ENCODE measurements at regions not wholly inside any gene's neighbourhood (a gene's known extent, or its start where the extent isn't known, plus 50 kb on each side); places are given as distances from the start of the nearest gene placed in this dataset.

- Histone ChIP-seq H3K4me1 (ENCODE audit: control insufficient read depth in 2 of 2, insufficient read depth in 2 of 2, low read length in 2 of 2) (no peaks in the 10 kb centered on the region), H3K79me2 (ENCODE audit: control insufficient read depth, insufficient read depth, low read length) (no peaks in the 10 kb centered on the region), H3K9me3 (ENCODE audit: control extremely low read depth in 1 of 3, control insufficient read depth in 2 of 3, insufficient read depth in 1 of 3, low read length in 2 of 3) (peaks cover 0 to 3% (median 0%) of the 10 kb centered on the region in 3 donors), H3K36me3 (replicated peaks in 1 of 2; ENCODE audit: control extremely low read depth in 1 of 2, control insufficient read depth in 1 of 2, extremely low read depth in 1 of 2, insufficient read depth in 2 of 2, low read length in 1 of 2) (no peaks in the 10 kb centered on the region), H3K4me3 (ENCODE audit: control extremely low read depth in 1 of 5, extremely low read depth in 1 of 5, insufficient read depth in 1 of 5, low read depth in 2 of 5, low read length in 4 of 5) (no peak overlapping the region), H3K9ac (ENCODE audit: low read length) (no peak overlapping the region), H3K27me3 (replicated peaks in 1 of 4; ENCODE audit: control extremely low read depth in 1 of 4, control insufficient read depth in 3 of 4, insufficient read depth in 4 of 4, low read length in 3 of 4) (no peaks in the 10 kb centered on the region), H3K4me2 (replicated peaks; ENCODE audit: low read depth, low read length, poor library complexity, severe bottlenecking) (no peak overlapping the region), H3K27ac (ENCODE audit: low read length in 2 of 2) (no peak overlapping the region), H2AFZ (ENCODE audit: insufficient read depth, low read depth, low read length, poor library complexity, severe bottlenecking) (no peak overlapping the region), H4K20me1 (ENCODE audit: control insufficient read depth, insufficient read depth, low read length, poor library complexity, severe bottlenecking) (no peaks in the 10 kb centered on the region)
- DNase-seq = no peak
- no peak overlapping the region for H3K27ac Mint-ChIP-seq
- H3K4me1 Mint-ChIP-seq = no peaks in the 10 kb centered on the region
- no peak for ATAC-seq (ENCODE audit: low read depth)
- H3K27me3 Mint-ChIP-seq = no peaks in the 10 kb centered on the region
- CTCF ChIA-PET = no interaction called here
- WGBS (ENCODE audit: insufficient coverage) = no CpG with 5 or more reads among the region's 5 CpGs
- H3K4me3 Mint-ChIP-seq = no peak overlapping the region
- TF ChIP-seq EZH2 (IDR thresholded peaks at IDR 0.05; ENCODE audit: borderline replicate concordance, insufficient read depth, low read depth, low read length, poor library complexity, severe bottlenecking) = no peak
- TF ChIP-seq, protein P1, sequence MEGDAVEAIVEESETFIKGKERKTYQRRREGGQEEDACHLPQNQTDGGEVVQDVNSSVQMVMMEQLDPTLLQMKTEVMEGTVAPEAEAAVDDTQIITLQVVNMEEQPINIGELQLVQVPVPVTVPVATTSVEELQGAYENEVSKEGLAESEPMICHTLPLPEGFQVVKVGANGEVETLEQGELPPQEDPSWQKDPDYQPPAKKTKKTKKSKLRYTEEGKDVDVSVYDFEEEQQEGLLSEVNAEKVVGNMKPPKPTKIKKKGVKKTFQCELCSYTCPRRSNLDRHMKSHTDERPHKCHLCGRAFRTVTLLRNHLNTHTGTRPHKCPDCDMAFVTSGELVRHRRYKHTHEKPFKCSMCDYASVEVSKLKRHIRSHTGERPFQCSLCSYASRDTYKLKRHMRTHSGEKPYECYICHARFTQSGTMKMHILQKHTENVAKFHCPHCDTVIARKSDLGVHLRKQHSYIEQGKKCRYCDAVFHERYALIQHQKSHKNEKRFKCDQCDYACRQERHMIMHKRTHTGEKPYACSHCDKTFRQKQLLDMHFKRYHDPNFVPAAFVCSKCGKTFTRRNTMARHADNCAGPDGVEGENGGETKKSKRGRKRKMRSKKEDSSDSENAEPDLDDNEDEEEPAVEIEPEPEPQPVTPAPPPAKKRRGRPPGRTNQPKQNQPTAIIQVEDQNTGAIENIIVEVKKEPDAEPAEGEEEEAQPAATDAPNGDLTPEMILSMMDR (IDR thresholded peaks at IDR 0.05) = no peak
- H3K9me3 Mint-ChIP-seq (ENCODE audit: insufficient read depth) = no peaks in the 10 kb centered on the region
- intact Hi-C loops (cut with micrococcal nuclease) = no loop called here
- POLR2A ChIA-PET = no interaction called here
These were observed 309.6 kb upstream of the SEMA6D start for GRCh38 chr15:47407692-47408091.

DNA sequence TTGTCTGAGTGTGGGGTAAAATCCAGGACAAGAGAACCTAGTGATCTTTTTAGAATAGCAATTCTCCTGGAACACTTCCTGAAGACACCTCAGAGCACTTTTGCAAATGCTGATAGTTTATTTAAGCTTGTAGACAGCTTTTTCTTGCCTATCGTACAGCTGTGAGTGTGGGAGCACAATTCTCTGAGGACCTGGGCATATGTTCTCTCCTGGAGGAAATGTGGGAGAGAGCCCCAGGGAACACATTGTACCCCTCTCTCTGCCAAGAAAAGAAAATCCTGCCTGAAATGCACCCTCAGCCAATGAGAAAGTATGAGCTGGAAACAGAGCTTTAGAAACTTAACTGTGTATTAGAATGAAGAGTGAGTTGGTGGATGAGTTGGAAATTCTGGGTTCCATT, 308.3 kb upstream of the SEMA6D start:
- Histone ChIP-seq H3K4me1 (ENCODE audit: control insufficient read depth in 2 of 2, insufficient read depth in 2 of 2, low read length in 2 of 2) (no peaks in the 10 kb centered on the region), H3K4me2 (replicated peaks; ENCODE audit: low read depth, low read length, poor library complexity, severe bottlenecking) (no peak overlapping the region), H3K9me3 (ENCODE audit: control extremely low read depth in 1 of 3, control insufficient read depth in 2 of 3, insufficient read depth in 1 of 3, low read length in 2 of 3) (peaks cover 0 to 3% (median 0%) of the 10 kb centered on the region in 3 donors), H2AFZ (ENCODE audit: insufficient read depth, low read depth, low read length, poor library complexity, severe bottlenecking) (no peak overlapping the region), H3K27ac (ENCODE audit: low read length in 2 of 2) (no peak overlapping the region), H3K27me3 (replicated peaks in 1 of 4; ENCODE audit: control extremely low read depth in 1 of 4, control insufficient read depth in 3 of 4, insufficient read depth in 4 of 4, low read length in 3 of 4) (no peaks in the 10 kb centered on the region), H3K9ac (ENCODE audit: low read length) (no peak overlapping the region), H4K20me1 (ENCODE audit: control insufficient read depth, insufficient read depth, low read length, poor library complexity, severe bottlenecking) (no peaks in the 10 kb centered on the region), H3K79me2 (ENCODE audit: control insufficient read depth, insufficient read depth, low read length) (no peaks in the 10 kb centered on the region), H3K36me3 (replicated peaks in 1 of 2; ENCODE audit: control extremely low read depth in 1 of 2, control insufficient read depth in 1 of 2, extremely low read depth in 1 of 2, insufficient read depth in 2 of 2, low read length in 1 of 2) (no peaks in the 10 kb centered on the region), H3K4me3 (ENCODE audit: control extremely low read depth in 1 of 5, extremely low read depth in 1 of 5, insufficient read depth in 1 of 5, low read depth in 2 of 5, low read length in 4 of 5) (no peak overlapping the region)
- no peak for ATAC-seq (ENCODE audit: low read depth)
- Mint-ChIP-seq H3K27me3 (no peaks in the 10 kb centered on the region), H3K4me1 (no peaks in the 10 kb centered on the region), H3K4me3 (no peak overlapping the region), H3K27ac (no peak overlapping the region), H3K9me3 (ENCODE audit: insufficient read depth) (no peaks in the 10 kb centered on the region)
- no peak for TF ChIP-seq EZH2 (IDR thresholded peaks at IDR 0.05; ENCODE audit: borderline replicate concordance, insufficient read depth, low read depth, low read length, poor library complexity, severe bottlenecking)
- POLR2A ChIA-PET = no interaction called here
- intact Hi-C loops (cut with micrococcal nuclease) = no loop called here
- no CpG with 5 or more reads among the region's 1 CpG for WGBS (ENCODE audit: insufficient coverage)
- CTCF ChIA-PET = no interaction called here
- DNase-seq = no peak

Measured in B cell (primary cell).